DND-41 (cell line): ENCODE measurements at regions not wholly inside any gene's neighbourhood (a gene's known extent, or its start where the extent isn't known, plus 50 kb on each side); places are given as distances from the start of the nearest gene placed in this dataset.

Source experiments
- CTCF ChIP-seq: IDR thresholded peaks from 2 replicates; pipeline ENCODE4 v1.5.1; 2012; ENCODE audit warnings: borderline replicate concordance, low read length, moderate library complexity, mild to moderate bottlenecking; ENCODE audit not compliant: poor library complexity, severe bottlenecking; ENCODE audit errors: extremely low read depth
- EZH2 ChIP-seq: IDR thresholded peaks from 3 replicates; pipeline ENCODE4 v1.6.1; 2012; ENCODE audit warnings: borderline replicate concordance, low read depth, mild to moderate bottlenecking, moderate library complexity, low read length, inconsistent platforms; ENCODE audit not compliant: severe bottlenecking

GRCh38 chr22:27406389-27406861, 395.1 kb downstream of the MN1 start:
- no peak for TF ChIP-seq CTCF
- no peak for TF ChIP-seq EZH2
